Thoracic aorta (tissue), 2 donors: ENCODE measurements at regions not wholly inside any gene's neighbourhood (a gene's known extent, or its start where the extent isn't known, plus 50 kb on each side); places are given as distances from the start of the nearest gene placed in this dataset.

Experiments used
- ATAC-seq: fragments of 150-250 bp; one replicate; pipeline ENCODE4 v1.8.0; 2017; ENCODE audit warnings: low read depth; ENCODE audit not compliant: insufficient number of reproducible peaks, low FRiP score
- DNase-seq: peaks from one replicate; pipeline ENCODE4 v3.0.0-alpha.2; 2020; ENCODE audit warnings: low spot score
- H3K27ac ChIP-seq, 2 donors: fragments of 200-600 bp; sonication (generic); 1 replicate in 1 of 2; 2 replicates in 1 of 2; pipeline ENCODE4 v1.5.1; 2016; ENCODE audit warnings: mild to moderate bottlenecking in 2 of 2, moderate library complexity in 2 of 2
- H3K27me3 ChIP-seq: fragments of 200-600 bp; sonication (generic); replicated peaks from 2 replicates; pipeline ENCODE4 v1.6.0; 2016; ENCODE audit warnings: mild to moderate bottlenecking; ENCODE audit not compliant: insufficient read depth
- H3K36me3 ChIP-seq: fragments of 200-600 bp; sonication (generic); one replicate; pipeline ENCODE4 v1.5.1; 2016
- H3K4me1 ChIP-seq, 2 donors: fragments of 200-600 bp; sonication (generic); 1 replicate in 1 of 2; 2 replicates in 1 of 2; pipeline versions ENCODE4 v1.5.1 to v1.6.0; 2016; ENCODE audit warnings: low read depth in 2 of 2, mild to moderate bottlenecking in 1 of 2; ENCODE audit not compliant: control insufficient read depth in 1 of 2
- H3K4me3 ChIP-seq: fragments of 200-600 bp; sonication (generic); 2 replicates; pipeline ENCODE4 v1.5.1; 2016; ENCODE audit warnings: mild to moderate bottlenecking
- H3K9me3 ChIP-seq: fragments of 200-600 bp; sonication (generic); 2 replicates; pipeline ENCODE4 v1.5.1; 2016
- CTCF ChIP-seq: fragments of 200-600 bp; sonication (generic); IDR thresholded peaks from one replicate; pipeline ENCODE4 v1.5.1; 2019; ENCODE audit warnings: antibody characterized with exemption

DNA sequence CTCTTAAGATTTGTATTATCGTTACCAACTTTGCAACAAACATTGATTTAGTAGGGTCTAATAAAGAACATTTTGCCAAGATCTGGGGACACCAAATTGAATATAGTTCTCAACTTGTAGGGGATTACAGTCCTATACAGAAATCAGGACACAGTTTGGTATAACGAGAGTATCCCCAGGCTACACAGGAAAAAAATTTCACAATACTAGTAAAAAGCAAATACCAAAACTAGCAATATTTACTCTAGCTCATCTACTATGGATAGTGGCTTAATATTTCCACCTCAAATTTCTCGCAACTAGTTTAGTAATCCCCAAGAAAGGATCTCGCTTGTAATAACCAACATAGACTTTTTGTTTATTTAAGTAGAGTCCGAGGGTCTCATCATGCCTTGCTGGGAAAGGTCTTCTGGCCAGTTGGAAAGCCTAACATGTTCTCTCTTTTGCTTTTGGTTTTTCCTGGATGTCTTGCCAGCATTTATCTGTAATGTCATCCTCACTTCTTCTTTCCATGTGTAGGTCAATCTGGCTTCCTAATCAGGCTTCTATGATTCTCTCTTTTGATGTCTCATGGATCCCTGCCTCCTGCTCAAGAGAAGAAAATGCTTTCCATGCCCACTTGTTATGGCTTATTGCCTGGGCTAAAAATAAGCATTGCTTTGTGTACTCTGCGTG is 104.7 kb upstream of the KCNK2 start:
- no peak for ATAC-seq
- no peaks in the 10 kb centered on the region for H3K9me3 ChIP-seq
- no peak overlapping the region for H3K4me3 ChIP-seq
- H3K4me1 ChIP-seq, result no peaks in the 10 kb centered on the region
- no peaks in the 10 kb centered on the region for H3K36me3 ChIP-seq
- TF ChIP-seq CTCF, result no peak
- no peak for DNase-seq
- H3K27ac ChIP-seq, result no peak overlapping the region
- no peaks in the 10 kb centered on the region for H3K27me3 ChIP-seq

DNA sequence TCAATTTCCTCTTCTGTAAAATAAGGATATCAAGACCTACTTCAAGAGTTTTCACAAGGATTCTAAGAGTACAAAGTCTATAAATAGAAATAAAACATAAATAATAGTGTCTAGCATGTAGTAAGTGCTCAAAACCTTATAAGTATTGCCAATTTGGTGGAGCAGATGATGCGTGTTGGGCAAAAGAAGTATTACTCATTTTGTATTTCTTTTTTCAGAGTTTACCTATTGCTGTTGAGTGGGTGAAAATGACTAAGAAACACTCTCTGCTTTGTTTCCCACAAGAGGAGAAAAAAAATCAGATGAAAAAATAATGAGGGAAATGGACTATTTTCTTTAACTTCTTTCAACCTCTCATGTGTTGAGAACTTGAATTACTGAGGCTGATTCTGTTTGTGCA is 103.3 kb upstream of the KCNK2 start:
- no peaks in the 10 kb centered on the region for H3K9me3 ChIP-seq
- TF ChIP-seq CTCF, result no peak
- H3K4me1 ChIP-seq, result no peaks in the 10 kb centered on the region
- ATAC-seq, result no peak
- no peaks in the 10 kb centered on the region for H3K36me3 ChIP-seq
- no peaks in the 10 kb centered on the region for H3K27me3 ChIP-seq
- no peak overlapping the region for H3K27ac ChIP-seq
- H3K4me3 ChIP-seq, result no peak overlapping the region
- DNase-seq, result no peak

DNA sequence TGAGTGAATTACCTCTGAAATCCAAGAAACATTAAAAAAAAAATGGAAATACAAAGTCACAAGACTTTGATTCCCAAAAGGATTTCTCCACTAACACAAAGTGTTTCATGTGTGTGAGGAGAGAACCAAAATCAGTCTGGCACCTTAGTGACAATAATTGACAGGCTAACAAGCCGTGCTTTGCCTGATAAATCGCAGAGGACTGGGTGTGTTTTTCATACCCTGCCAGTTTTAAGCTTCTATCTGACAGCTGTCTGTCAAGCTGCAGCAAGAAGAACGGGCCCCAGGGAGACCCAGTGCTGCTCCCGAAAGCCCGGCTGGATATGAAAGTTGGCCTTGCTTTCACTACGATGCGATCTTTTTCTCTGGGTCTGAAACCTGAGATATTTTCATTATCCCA is 101.6 kb upstream of the KCNK2 start:
- no peaks in the 10 kb centered on the region for H3K4me1 ChIP-seq
- no peaks in the 10 kb centered on the region for H3K36me3 ChIP-seq
- no peaks in the 10 kb centered on the region for H3K9me3 ChIP-seq
- ATAC-seq (no peak), DNase-seq (no peak)
- H3K27me3 ChIP-seq, result no peaks in the 10 kb centered on the region
- no peak overlapping the region for H3K27ac ChIP-seq
- H3K4me3 ChIP-seq, result no peak overlapping the region
- TF ChIP-seq CTCF, result no peak

DNA sequence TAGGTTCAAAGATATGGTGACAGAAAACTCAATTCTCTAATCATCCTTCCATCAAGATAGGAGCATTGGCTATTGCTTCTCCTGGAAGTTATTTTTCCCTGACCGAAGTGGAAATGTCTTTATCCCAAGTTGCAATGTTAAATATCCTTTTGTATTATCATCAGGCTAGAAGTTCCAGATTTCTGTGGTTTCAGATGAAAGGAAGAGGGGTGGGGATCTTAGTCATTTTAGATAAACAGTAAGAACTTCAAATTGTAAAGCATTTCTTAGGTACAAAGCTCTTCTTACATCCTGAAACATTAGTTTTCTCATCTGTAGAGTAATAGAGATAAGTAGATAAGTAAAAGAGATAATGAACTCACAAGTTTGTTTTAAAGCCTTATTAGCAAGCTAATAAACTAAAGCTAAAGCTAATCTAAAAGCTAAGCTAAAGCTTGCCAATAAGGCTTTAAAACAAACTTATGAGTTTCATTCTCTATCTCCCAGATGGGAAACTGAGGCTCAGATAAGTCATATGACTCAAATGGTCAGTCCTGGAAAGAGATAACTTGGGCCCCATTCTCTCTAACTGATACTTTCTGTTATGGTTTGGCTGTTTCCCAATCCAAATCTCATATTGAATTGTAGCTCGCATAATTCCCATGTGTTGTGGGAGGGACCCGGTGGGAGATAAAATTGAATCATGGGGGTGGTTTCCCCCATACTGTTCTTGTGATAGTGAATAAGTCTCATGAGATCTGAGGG is 99.2 kb upstream of the KCNK2 start:
- TF ChIP-seq CTCF, result no peak
- H3K36me3 ChIP-seq, result no peaks in the 10 kb centered on the region
- H3K9me3 ChIP-seq, result no peaks in the 10 kb centered on the region
- H3K27me3 ChIP-seq, result no peaks in the 10 kb centered on the region
- H3K4me1 ChIP-seq, result no peaks in the 10 kb centered on the region
- DNase-seq (no peak), ATAC-seq (no peak)
- no peak overlapping the region for H3K4me3 ChIP-seq
- H3K27ac ChIP-seq, result no peak overlapping the region

DNA sequence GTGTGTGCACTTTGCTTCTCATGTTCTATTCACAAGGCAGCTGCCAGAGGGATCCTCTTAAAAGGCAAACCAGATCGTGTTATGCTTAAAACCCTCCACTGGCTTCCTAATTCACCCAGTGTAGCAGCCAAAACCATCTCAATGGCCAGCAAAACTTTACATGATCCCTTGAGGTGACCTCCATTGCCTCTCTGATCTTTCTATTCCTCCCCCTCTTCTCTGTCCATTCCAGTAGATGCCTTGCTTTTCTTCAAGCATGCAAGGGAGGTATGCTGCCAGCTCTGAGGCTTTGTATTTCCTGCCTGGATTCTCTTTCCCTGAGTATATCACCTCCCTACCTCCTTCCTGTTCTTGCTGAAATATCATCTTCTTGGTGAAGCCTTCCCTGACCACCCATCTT is 93.2 kb upstream of the KCNK2 start:
- DNase-seq (no peak), ATAC-seq (no peak)
- Histone ChIP-seq H3K4me1 (no peaks in the 10 kb centered on the region), H3K27ac (no peak overlapping the region), H3K4me3 (no peak overlapping the region), H3K27me3 (no peaks in the 10 kb centered on the region), H3K9me3 (no peaks in the 10 kb centered on the region), H3K36me3 (no peaks in the 10 kb centered on the region)
- TF ChIP-seq CTCF, result no peak
